ENCODE measurements at regions not wholly inside any gene's neighbourhood (a gene's known extent, or its start where the extent isn't known, plus 50 kb on each side); places are given as distances from the start of the nearest gene placed in this dataset.

- H3K79me2 ChIP-seq (ENCODE audit: insufficient read depth, low read depth, low read length), result no peaks in the 10 kb centered on the region
- TF ChIP-seq EZH2phosphoT487 (IDR thresholded peaks at IDR 0.05; ENCODE audit: borderline replicate concordance, low read depth, low read length), result no peak
- TF ChIP-seq, protein P1, sequence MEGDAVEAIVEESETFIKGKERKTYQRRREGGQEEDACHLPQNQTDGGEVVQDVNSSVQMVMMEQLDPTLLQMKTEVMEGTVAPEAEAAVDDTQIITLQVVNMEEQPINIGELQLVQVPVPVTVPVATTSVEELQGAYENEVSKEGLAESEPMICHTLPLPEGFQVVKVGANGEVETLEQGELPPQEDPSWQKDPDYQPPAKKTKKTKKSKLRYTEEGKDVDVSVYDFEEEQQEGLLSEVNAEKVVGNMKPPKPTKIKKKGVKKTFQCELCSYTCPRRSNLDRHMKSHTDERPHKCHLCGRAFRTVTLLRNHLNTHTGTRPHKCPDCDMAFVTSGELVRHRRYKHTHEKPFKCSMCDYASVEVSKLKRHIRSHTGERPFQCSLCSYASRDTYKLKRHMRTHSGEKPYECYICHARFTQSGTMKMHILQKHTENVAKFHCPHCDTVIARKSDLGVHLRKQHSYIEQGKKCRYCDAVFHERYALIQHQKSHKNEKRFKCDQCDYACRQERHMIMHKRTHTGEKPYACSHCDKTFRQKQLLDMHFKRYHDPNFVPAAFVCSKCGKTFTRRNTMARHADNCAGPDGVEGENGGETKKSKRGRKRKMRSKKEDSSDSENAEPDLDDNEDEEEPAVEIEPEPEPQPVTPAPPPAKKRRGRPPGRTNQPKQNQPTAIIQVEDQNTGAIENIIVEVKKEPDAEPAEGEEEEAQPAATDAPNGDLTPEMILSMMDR (conservative IDR thresholded peaks at IDR 0.05; ENCODE audit: low read length), result no peak
- no peaks in the 10 kb centered on the region for H3K36me3 ChIP-seq (ENCODE audit: insufficient read depth, low read length)
- no peak overlapping the region for H3K4me2 ChIP-seq (ENCODE audit: low read length)
- no peaks in the 10 kb centered on the region for H3K9me3 ChIP-seq (ENCODE audit: low read length)
- BruUV-seq (replicated peaks), result no TSS peak
- DNase-seq (ENCODE audit: low spot score), result no peak
- H3K9me2 ChIP-seq (ENCODE audit: insufficient read depth, low read length), result no peaks in the 10 kb centered on the region
- ChIA-PET CTCF (ENCODE audit: unreplicated experiment) (no interaction called here), POLR2A (interaction anchor here (0.8 kb wide), 1 partner anchor 430 kb away, joined by 3 read pairs; no protein-coding TSS in a partner anchor)
- intact Hi-C loops (cut with micrococcal nuclease; ENCODE audit: unreplicated experiment), result no loop called here
- no peaks in the 10 kb centered on the region for H3K4me1 ChIP-seq (ENCODE audit: insufficient read depth, low read length, poor library complexity, severe bottlenecking)
- H3K27ac ChIP-seq (ENCODE audit: low read depth, low read length, poor library complexity, severe bottlenecking), result no peak overlapping the region
- no peak overlapping the region for H2AFZ ChIP-seq (ENCODE audit: low read length)
- no peak overlapping the region for H3K4me3 ChIP-seq (ENCODE audit: low read depth, low read length, poor library complexity, severe bottlenecking)
- H4K20me1 ChIP-seq (ENCODE audit: insufficient read depth, low read length), result no peaks in the 10 kb centered on the region
Observed at GRCh38 chr12:127881371-127882140, 385.4 kb upstream of the TMEM132C start.

DNA sequence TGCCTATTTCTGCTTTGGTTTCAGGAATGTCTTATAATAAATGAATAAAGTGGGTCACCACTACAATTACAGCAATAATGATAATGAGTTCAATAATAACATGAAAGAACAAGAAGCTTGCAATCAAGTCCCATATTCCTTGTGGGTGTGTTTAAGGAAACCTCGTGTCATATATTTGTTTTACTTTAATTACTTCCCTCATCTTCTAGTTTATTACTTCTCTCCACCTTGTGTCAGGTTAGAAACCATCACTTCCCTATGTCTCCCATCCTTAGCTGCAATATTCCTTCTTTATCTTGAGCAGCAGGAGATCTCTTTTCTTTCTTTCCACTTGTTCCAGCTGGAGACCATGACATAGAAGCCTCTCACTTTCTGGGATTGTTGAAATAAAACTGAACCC is 384.0 kb upstream of the TMEM132C start:
- no peaks in the 10 kb centered on the region for H3K9me2 ChIP-seq (ENCODE audit: insufficient read depth, low read length)
- H3K4me3 ChIP-seq (ENCODE audit: low read depth, low read length, poor library complexity, severe bottlenecking), result no peak overlapping the region
- intact Hi-C loops (cut with micrococcal nuclease; ENCODE audit: unreplicated experiment), result no loop called here
- H3K4me1 ChIP-seq (ENCODE audit: insufficient read depth, low read length, poor library complexity, severe bottlenecking), result no peaks in the 10 kb centered on the region
- no peak for DNase-seq (ENCODE audit: low spot score)
- no peaks in the 10 kb centered on the region for H3K9me3 ChIP-seq (ENCODE audit: low read length)
- no peak overlapping the region for H3K27ac ChIP-seq (ENCODE audit: low read depth, low read length, poor library complexity, severe bottlenecking)
- H4K20me1 ChIP-seq (ENCODE audit: insufficient read depth, low read length), result no peaks in the 10 kb centered on the region
- no peaks in the 10 kb centered on the region for H3K36me3 ChIP-seq (ENCODE audit: insufficient read depth, low read length)
- ChIA-PET POLR2A (interaction anchor here (0.6 kb wide), 1 partner anchor 244 kb away, joined by 3 read pairs; no protein-coding TSS in a partner anchor), CTCF (ENCODE audit: unreplicated experiment) (no interaction called here)
- H3K79me2 ChIP-seq (ENCODE audit: insufficient read depth, low read depth, low read length), result no peaks in the 10 kb centered on the region
- H2AFZ ChIP-seq (ENCODE audit: low read length), result no peak overlapping the region
- no peak overlapping the region for H3K4me2 ChIP-seq (ENCODE audit: low read length)
- TF ChIP-seq, protein P1 (conservative IDR thresholded peaks at IDR 0.05; ENCODE audit: low read length), result no peak
- no peak for TF ChIP-seq EZH2phosphoT487 (IDR thresholded peaks at IDR 0.05; ENCODE audit: borderline replicate concordance, low read depth, low read length)
- no TSS peak for BruUV-seq (replicated peaks)
